ENCODE measurements at regions not wholly inside any gene's neighbourhood (a gene's known extent, or its start where the extent isn't known, plus 50 kb on each side); places are given as distances from the start of the nearest gene placed in this dataset.

GRCh38 chr3:148329481-148330235, 368.0 kb upstream of the AGTR1 start:
- DNase-seq = no peak

GRCh38 chr3:148330542-148330941, 367.2 kb upstream of the AGTR1 start:
- no peak for DNase-seq

GRCh38 chr3:148331081-148331846, 366.4 kb upstream of the AGTR1 start:
- DNase-seq = no peak

- DNase-seq = no peak
These were observed 365.2 kb upstream of the AGTR1 start for GRCh38 chr3:148332509-148332908.

- DNase-seq = no peak
These were observed 364.6 kb upstream of the AGTR1 start for GRCh38 chr3:148333091-148333490.

- DNase-seq = no peak
These were observed 362.1 kb upstream of the AGTR1 start for GRCh38 chr3:148335612-148336011.

GRCh38 chr3:148343416-148343815, 354.3 kb upstream of the AGTR1 start:
- no peak for DNase-seq

GRCh38 chr3:148344521-148344920, 353.2 kb upstream of the AGTR1 start:
- DNase-seq = no peak

- no peak for DNase-seq
These were observed 337.7 kb upstream of the AGTR1 start for GRCh38 chr3:148360051-148360450.

- no peak for DNase-seq
These were observed 330.8 kb upstream of the AGTR1 start for GRCh38 chr3:148366743-148367410.

GRCh38 chr3:148367756-148368155, 329.9 kb upstream of the AGTR1 start:
- DNase-seq = no peak

- DNase-seq = no peak
These were observed 328.3 kb upstream of the AGTR1 start for GRCh38 chr3:148369381-148369780.

GRCh38 chr3:148372206-148372875, 325.4 kb upstream of the AGTR1 start:
- DNase-seq = no peak

GRCh38 chr3:148373961-148374360, 323.7 kb upstream of the AGTR1 start:
- no peak for DNase-seq

GRCh38 chr3:148379763-148380382, 317.8 kb upstream of the AGTR1 start:
- no peak for DNase-seq

GRCh38 chr3:148381051-148381450, 316.7 kb upstream of the AGTR1 start:
- DNase-seq = no peak

- no peak for DNase-seq
These were observed 307.8 kb upstream of the AGTR1 start for GRCh38 chr3:148389916-148390315.

GRCh38 chr3:148395821-148396220, 301.9 kb upstream of the AGTR1 start:
- no peak for DNase-seq

- no peak for DNase-seq
These were observed 296.9 kb upstream of the AGTR1 start for GRCh38 chr3:148400754-148401153.

GRCh38 chr3:148408667-148409066, 289.0 kb upstream of the AGTR1 start:
- no peak for DNase-seq

GRCh38 chr3:148420242-148420641, 277.5 kb upstream of the AGTR1 start:
- DNase-seq = no peak

- no peak for DNase-seq
These were observed 268.7 kb upstream of the AGTR1 start for GRCh38 chr3:148428862-148429605.
